HepG2 (cell line): ENCODE measurements at regions not wholly inside any gene's neighbourhood (a gene's known extent, or its start where the extent isn't known, plus 50 kb on each side); places are given as distances from the start of the nearest gene placed in this dataset.
A peak's percentile ranks its signal among the peaks of the same experiment; 100 is the strongest.

ENCODE experiments used
- ATAC-seq: fragments of 200-7000 bp; cut with Tn5 transposase; 3 replicates; pipeline ENCODE4 v1.9.1; 2020; ENCODE audit warnings: mild to moderate bottlenecking, moderate library complexity
- BruUV-seq: library from RNA; stranded (reverse); fragments of 400-500 nt; replicated peaks from 2 replicates; lab custom pipeline; 2021; lab: Mats Ljungman, UMichigan
- CTCF ChIA-PET: fragments of 300-600 bp; formaldehyde crosslinking; extraction: SDS; loops from one replicate; lab custom pipeline; 2021; ENCODE audit warnings: low total read pairs, inconsistent platforms, low intra/inter-chr PET ratio; lab: Yijun Ruan, JAX
- POLR2A ChIA-PET: fragments of 350-600 bp; sonication (Branson Sonifier 250); formaldehyde crosslinking; loops from one replicate; lab custom pipeline; 2020; ENCODE audit warnings: antibody characterized with exemption, inconsistent platforms; lab: Yijun Ruan, JAX
- DNase-seq: peaks from one replicate; pipeline ENCODE4 v3.0.0-alpha.2; 2015; ENCODE audit warnings: low spot score
- FAIRE-seq: peaks from 3 replicates; lab custom pipeline; 2011; peaks lifted over from hg19 to GRCh38; lab: Jason Lieb, UNC
- H2AFZ ChIP-seq: one replicate; pipeline ENCODE4 v1.6.1; 2011; ENCODE audit warnings: low read length, inconsistent platforms
- H3K27ac ChIP-seq: fragments of 300-600 bp; 3 replicates; pipeline ENCODE4 v1.8.0; 2011; ENCODE audit warnings: mixed run types, mild to moderate bottlenecking, mixed read lengths, low read length, inconsistent platforms; ENCODE audit not compliant: insufficient read depth; ENCODE audit errors: extremely low read length
- H3K27me3 ChIP-seq, 2 experiments: fragments of 200-600 bp in 1 of 2; 2 replicates in 1 of 2; 3 replicates in 1 of 2; pipeline versions ENCODE4 v1.6.0 to v1.8.0; 2011; ENCODE audit warnings: low read length in 2 of 2, mild to moderate bottlenecking in 2 of 2, moderate library complexity in 2 of 2, inconsistent platforms in 1 of 2; ENCODE audit not compliant: insufficient read depth in 2 of 2, control insufficient read depth in 1 of 2
- H3K36me3 ChIP-seq, 2 experiments: fragments of 200-600 bp in 1 of 2; replicated peaks in 1 of 2; 2 replicates in 1 of 2; 3 replicates in 1 of 2; pipeline versions ENCODE4 v1.5.1 to v1.8.0; 2011; ENCODE audit warnings: low read length in 2 of 2, inconsistent platforms in 1 of 2; ENCODE audit not compliant: insufficient read depth in 2 of 2, control insufficient read depth in 1 of 2
- H3K4me1 ChIP-seq: 2 replicates; pipeline ENCODE4 v1.5.1; 2012; ENCODE audit warnings: low read length, inconsistent platforms; ENCODE audit not compliant: insufficient read depth
- H3K4me2 ChIP-seq: 2 replicates; pipeline ENCODE4 v1.6.0; 2011; ENCODE audit warnings: low read depth, low read length, inconsistent platforms
- H3K4me3 ChIP-seq, 3 experiments: fragments of 200-600 bp in 1 of 3; sonication (generic), shearing (Covaris generic) in 1 of 3; replicated peaks in 1 of 3; 2 replicates each; pipeline ENCODE4 v1.5.1; 2011 to 2016; ENCODE audit warnings: low read length in 3 of 3, inconsistent platforms in 2 of 3, low read depth in 2 of 3, mild to moderate bottlenecking in 2 of 3, control low read depth in 1 of 3, mixed read lengths in 1 of 3; ENCODE audit not compliant: insufficient read depth in 1 of 3
- H3K79me2 ChIP-seq: one replicate; pipeline ENCODE4 v1.6.1; 2011; ENCODE audit warnings: low read length, inconsistent platforms; ENCODE audit not compliant: insufficient read depth
- H3K9ac ChIP-seq: 2 replicates; pipeline ENCODE4 v1.6.0; 2011; ENCODE audit warnings: mild to moderate bottlenecking, low read depth, low read length, inconsistent platforms; ENCODE audit not compliant: insufficient read depth
- H3K9me3 ChIP-seq: 2 replicates; pipeline ENCODE4 v1.5.1; 2012; ENCODE audit warnings: mild to moderate bottlenecking, low read length
- H4K20me1 ChIP-seq: 2 replicates; pipeline ENCODE4 v1.6.0; 2011; ENCODE audit warnings: inconsistent platforms, mild to moderate bottlenecking, low read length, moderate library complexity; ENCODE audit not compliant: insufficient read depth
- AGO1 ChIP-seq: fragments of 200-400 bp; formaldehyde crosslinking; IDR thresholded peaks from 2 replicates; pipeline ENCODE4 v1.6.1; 2017; ENCODE audit warnings: mild to moderate bottlenecking, low read depth, low read length, moderate library complexity; ENCODE audit not compliant: poor library complexity, severe bottlenecking
- CREB1 ChIP-seq, 2 experiments: fragments of 450-650 bp in 1 of 2; IDR thresholded peaks; 2 replicates each; pipeline ENCODE4 v1.6.1; 2016 to 2017; ENCODE audit warnings: control low read depth in 1 of 2, mild to moderate bottlenecking in 1 of 2, missing compliant biosample characterization in 1 of 2, missing genetic modification characterization in 1 of 2
- MEIS2 ChIP-seq: sonication (generic); formaldehyde crosslinking; IDR thresholded peaks from 2 replicates; pipeline ENCODE4 v1.9.0; 2021; ENCODE audit warnings: mild to moderate bottlenecking, missing genetic modification reagents
- PLRG1 ChIP-seq: fragments of 450-650 bp; conservative IDR thresholded peaks from 2 replicates; pipeline ENCODE4 v1.6.1; 2016
- RELA ChIP-seq: sonication (generic); formaldehyde crosslinking; IDR thresholded peaks from 2 replicates; pipeline ENCODE4 v1.4.0; 2020; ENCODE audit warnings: missing genetic modification reagents
- SAP130 ChIP-seq: IDR thresholded peaks from 2 replicates; pipeline ENCODE4 v1.6.1; 2016; ENCODE audit warnings: low read depth
- WGBS: methylation state at CpG from one replicate; pipeline ENCODE4 v1.1.6; 2017; ENCODE audit warnings: low lambda C conversion rate; 5-methylcytosine and 5-hydroxymethylcytosine counted together
- in situ Hi-C: cut with HindIII; loops from 2 replicates; pipeline ENCODE4 v1.10.0; 2017; ENCODE audit warnings: low pct_unique_long_range_greater_than_20kb; ENCODE audit not compliant: extremely low pct_ligation_motif_present
- intact Hi-C: fragments of 100-400 bp; cut with micrococcal nuclease; formaldehyde crosslinking; loops from one replicate; pipeline ENCODE4 v1.10.0; 2022; ENCODE audit not compliant: unreplicated experiment

GRCh38 chr6:906920-907319 lies 214.0 kb upstream of the EXOC2 start:
- Histone ChIP-seq H3K27me3 (peaks cover 3 to 12% of the 10 kb centered on the region in 2 experiments; a peak in 2 of 5 replicates), H3K4me3 (no peak overlapping the region), H3K4me1 (peaks cover 7% of the 10 kb centered on the region), H3K79me2 (no peaks in the 10 kb centered on the region), H2AFZ (no peak overlapping the region), H3K27ac (no peak overlapping the region), H3K9me3 (no peaks in the 10 kb centered on the region), H4K20me1 (no peaks in the 10 kb centered on the region), H3K36me3 (no peaks in the 10 kb centered on the region), H3K4me2 (no peak overlapping the region), H3K9ac (no peak overlapping the region)
- ATAC-seq (no peak), DNase-seq (no peak), FAIRE-seq (no peak)
- in situ Hi-C loops: no loop called here
- ChIA-PET CTCF (no interaction called here), POLR2A (no interaction called here)
- 55% methylated on average over 9 of the region's 11 CpGs for WGBS
- no peak for TF ChIP-seq MEIS2 (CRISPR knock-in tag)
- TF ChIP-seq PLRG1: no peak
- peak; percentile 39 for TF ChIP-seq AGO1
- no peak for TF ChIP-seq SAP130 (CRISPR knock-in tag)
- intact Hi-C loops: loop anchor here (10.0 kb wide), 1 partner anchor 112 kb away; no protein-coding TSS in a partner anchor
- BruUV-seq: no TSS peak

GRCh38 chr6:905556-905955 lies 212.6 kb upstream of the EXOC2 start:
- Histone ChIP-seq H3K4me1 (peaks cover 21% of the 10 kb centered on the region), H3K4me2 (no peak overlapping the region), H3K79me2 (no peaks in the 10 kb centered on the region), H3K4me3 (no peak overlapping the region), H3K27me3 (peaks cover 3 to 11% of the 10 kb centered on the region in 2 experiments; a peak in 2 of 5 replicates), H2AFZ (no peak overlapping the region), H3K9me3 (no peaks in the 10 kb centered on the region), H3K36me3 (no peaks in the 10 kb centered on the region), H4K20me1 (no peaks in the 10 kb centered on the region), H3K9ac (no peak overlapping the region), H3K27ac (no peak overlapping the region)
- intact Hi-C loops (loop anchor here (10.0 kb wide), 1 partner anchor 111 kb away; no protein-coding TSS in a partner anchor), in situ Hi-C loops (no loop called here)
- no peak for DNase-seq
- no peak for ATAC-seq
- ChIA-PET CTCF (no interaction called here), POLR2A (interaction anchor here (1.0 kb wide), 1 partner anchor 69 kb away, joined by 4 read pairs; no protein-coding TSS in a partner anchor)
- no TSS peak for BruUV-seq
- FAIRE-seq: peak; percentile 8
- TF ChIP-seq RELA (CRISPR knock-in tag) (no peak), CREB1 (IDR thresholded peaks at IDR 0.05) (no peak), CREB1 (CRISPR knock-in tag; IDR thresholded peaks at IDR 0.05) (0 out of 2 replicates have a peak, but pooled peaks have one; percentile 31)
